ENCODE measurements at regions not wholly inside any gene's neighbourhood (a gene's known extent, or its start where the extent isn't known, plus 50 kb on each side); places are given as distances from the start of the nearest gene placed in this dataset.

- no peak overlapping the region for H3K4me3 ChIP-seq (ENCODE audit: low read depth, low read length)
- TF ChIP-seq, protein P1, sequence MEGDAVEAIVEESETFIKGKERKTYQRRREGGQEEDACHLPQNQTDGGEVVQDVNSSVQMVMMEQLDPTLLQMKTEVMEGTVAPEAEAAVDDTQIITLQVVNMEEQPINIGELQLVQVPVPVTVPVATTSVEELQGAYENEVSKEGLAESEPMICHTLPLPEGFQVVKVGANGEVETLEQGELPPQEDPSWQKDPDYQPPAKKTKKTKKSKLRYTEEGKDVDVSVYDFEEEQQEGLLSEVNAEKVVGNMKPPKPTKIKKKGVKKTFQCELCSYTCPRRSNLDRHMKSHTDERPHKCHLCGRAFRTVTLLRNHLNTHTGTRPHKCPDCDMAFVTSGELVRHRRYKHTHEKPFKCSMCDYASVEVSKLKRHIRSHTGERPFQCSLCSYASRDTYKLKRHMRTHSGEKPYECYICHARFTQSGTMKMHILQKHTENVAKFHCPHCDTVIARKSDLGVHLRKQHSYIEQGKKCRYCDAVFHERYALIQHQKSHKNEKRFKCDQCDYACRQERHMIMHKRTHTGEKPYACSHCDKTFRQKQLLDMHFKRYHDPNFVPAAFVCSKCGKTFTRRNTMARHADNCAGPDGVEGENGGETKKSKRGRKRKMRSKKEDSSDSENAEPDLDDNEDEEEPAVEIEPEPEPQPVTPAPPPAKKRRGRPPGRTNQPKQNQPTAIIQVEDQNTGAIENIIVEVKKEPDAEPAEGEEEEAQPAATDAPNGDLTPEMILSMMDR (IDR thresholded peaks at IDR 0.05; ENCODE audit: low read depth, low read length): no peak
Observed at GRCh38 chr2:45072064-45072861, 63.0 kb upstream of the SIX2 start.

DNA sequence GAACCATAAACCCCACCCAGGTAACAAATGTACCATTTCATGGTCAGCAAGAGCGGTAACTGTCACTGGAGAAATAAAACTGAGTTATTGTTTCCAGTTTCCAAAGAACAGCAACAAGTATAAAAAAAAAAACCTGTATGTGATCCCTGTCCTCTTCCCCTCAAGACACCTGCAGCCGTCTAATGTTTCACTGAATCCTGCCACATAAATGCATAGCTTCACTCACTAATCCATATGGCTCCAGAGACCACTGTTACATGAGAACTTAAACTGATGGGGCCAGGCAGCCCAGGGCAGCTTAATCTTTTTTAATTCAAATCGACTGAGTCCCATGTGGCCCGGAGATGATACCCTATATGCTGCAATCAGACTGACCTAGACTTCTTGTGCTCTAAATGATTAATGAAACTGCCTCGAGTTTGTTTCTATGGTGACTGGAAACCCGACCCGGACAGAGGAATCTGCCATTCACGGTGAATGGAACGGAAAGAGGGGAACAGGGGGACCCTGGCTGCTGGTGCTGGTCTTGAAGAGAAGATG lies 60.9 kb upstream of the SIX2 start:
- no peak overlapping the region for H3K4me3 ChIP-seq (ENCODE audit: low read depth, low read length)
- TF ChIP-seq, protein P1 (IDR thresholded peaks at IDR 0.05; ENCODE audit: low read depth, low read length): no peak

- TF ChIP-seq, protein P1 (IDR thresholded peaks at IDR 0.05; ENCODE audit: low read depth, low read length): no peak
- H3K4me3 ChIP-seq (ENCODE audit: low read depth, low read length): no peak overlapping the region
Observed at GRCh38 chr2:45069684-45070083, 60.4 kb upstream of the SIX2 start.

- no peak overlapping the region for H3K4me3 ChIP-seq (ENCODE audit: low read depth, low read length)
- TF ChIP-seq, protein P1 (IDR thresholded peaks at IDR 0.05; ENCODE audit: low read depth, low read length): no peak
Observed at GRCh38 chr2:45068571-45069140, 59.4 kb upstream of the SIX2 start.

- TF ChIP-seq, protein P1 (IDR thresholded peaks at IDR 0.05; ENCODE audit: low read depth, low read length): no peak
- H3K4me3 ChIP-seq (ENCODE audit: low read depth, low read length): no peak overlapping the region
Observed at GRCh38 chr2:45067859-45068570, 58.8 kb upstream of the SIX2 start.
